ENCODE measurements at regions not wholly inside any gene's neighbourhood (a gene's known extent, or its start where the extent isn't known, plus 50 kb on each side); places are given as distances from the start of the nearest gene placed in this dataset.

DNA sequence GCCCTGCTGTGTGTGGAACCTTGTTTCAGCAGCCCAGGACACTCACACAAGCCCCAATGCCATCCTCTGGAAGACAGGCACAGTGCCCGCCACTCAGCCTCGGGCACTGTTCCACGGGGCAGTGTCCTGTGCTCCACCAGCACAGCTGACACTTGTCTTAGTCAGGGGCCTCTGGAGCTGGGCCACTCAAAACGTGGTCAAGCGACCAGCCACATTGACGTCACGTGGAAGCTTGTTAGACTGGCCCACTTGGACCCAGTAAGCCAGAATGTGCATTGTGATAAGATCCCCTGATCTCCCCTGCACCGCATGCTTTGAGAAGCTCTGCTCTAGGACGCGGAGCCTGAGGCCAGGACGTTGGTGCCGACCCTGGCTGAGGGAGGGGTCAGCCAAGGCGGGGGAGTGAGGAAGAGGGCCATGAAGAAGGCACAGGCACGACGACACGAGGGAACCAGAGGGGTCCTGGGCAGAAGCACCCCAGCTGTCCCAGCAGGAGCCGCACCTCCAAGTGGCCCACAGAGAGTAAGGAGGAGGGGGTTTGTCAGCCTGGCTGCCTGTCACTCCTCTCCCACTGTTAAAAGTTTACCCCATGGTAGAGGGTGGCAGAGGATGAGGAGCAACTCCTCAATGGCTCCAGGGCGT, 64.6 kb downstream of the LINC01488 start:
- no peak for DNase-seq (ENCODE audit: low read depth in 2 of 2)

DNA sequence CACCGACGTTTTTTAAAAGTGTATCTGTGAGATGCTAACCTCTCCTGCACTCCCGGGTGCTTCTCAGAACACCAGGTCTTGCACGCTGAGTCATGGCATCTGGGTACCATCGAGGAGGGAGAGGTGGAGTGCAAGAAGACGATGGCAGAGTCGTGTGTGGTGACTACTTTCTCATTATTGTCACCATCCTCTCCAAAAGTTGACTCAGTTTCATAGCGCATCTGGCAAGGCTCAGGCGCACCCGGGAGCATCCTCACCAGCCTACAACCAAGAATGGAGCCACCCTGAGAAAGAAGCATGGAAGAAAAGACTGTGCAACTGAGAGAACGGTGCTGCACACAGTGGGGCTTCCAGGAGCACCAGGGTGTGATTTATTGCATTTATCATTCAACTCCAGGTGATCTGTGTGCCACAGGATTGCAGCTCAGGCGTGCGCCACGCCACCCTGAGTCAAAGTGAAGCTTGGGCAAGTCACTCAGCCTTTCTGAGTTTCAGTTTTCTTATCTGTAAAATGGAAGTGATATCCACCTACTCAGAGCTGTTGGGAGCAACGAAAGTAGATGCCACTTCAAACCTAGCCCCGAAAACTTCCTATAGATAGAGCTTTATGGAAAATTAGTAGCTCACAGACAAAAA, 65.4 kb downstream of the LINC01488 start:
- no peak for DNase-seq (ENCODE audit: low read depth in 2 of 2)

- no peak for DNase-seq (ENCODE audit: low read depth in 2 of 2)
These were observed 69.4 kb downstream of the LINC01488 start for GRCh38 chr11:69550846-69551245.

GRCh38 chr11:69551963-69552362, 70.5 kb downstream of the LINC01488 start:
- no peak for DNase-seq (ENCODE audit: low read depth in 2 of 2)

GRCh38 chr11:69552951-69553350, 71.5 kb downstream of the LINC01488 start:
- no peak for DNase-seq (ENCODE audit: low read depth in 2 of 2)

GRCh38 chr11:69553416-69554357, 72.2 kb downstream of the LINC01488 start:
- no peak for DNase-seq (ENCODE audit: low read depth in 2 of 2)

GRCh38 chr11:69554849-69555248, 73.4 kb downstream of the LINC01488 start:
- no peak for DNase-seq (ENCODE audit: low read depth in 2 of 2)

GRCh38 chr11:69557266-69557665, 75.8 kb downstream of the LINC01488 start:
- DNase-seq (ENCODE audit: low read depth in 2 of 2), result no peak

DNA sequence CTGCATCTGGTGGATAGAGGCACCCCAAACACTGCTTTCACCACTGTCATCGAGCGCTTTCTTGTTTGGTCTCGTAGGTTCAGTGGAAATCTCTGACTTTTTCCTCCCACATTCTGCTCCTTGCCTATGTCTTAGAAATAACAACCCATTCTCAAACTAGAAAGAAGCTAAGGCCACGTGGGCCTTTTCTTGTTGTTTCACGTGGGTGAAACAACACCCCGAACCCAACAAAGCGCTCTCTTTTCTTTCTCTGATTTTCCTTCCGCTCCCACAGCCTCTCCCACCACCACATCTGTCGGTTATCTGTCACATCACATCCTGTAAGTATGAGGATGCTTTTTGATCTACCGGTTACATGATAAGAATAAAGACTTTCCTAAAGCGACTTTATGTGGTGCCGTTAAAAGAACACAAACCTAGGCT, 77.1 kb downstream of the LINC01488 start:
- peak; percentile 7 to 32 for DNase-seq (ENCODE audit: low read depth in 2 of 2)

DNA sequence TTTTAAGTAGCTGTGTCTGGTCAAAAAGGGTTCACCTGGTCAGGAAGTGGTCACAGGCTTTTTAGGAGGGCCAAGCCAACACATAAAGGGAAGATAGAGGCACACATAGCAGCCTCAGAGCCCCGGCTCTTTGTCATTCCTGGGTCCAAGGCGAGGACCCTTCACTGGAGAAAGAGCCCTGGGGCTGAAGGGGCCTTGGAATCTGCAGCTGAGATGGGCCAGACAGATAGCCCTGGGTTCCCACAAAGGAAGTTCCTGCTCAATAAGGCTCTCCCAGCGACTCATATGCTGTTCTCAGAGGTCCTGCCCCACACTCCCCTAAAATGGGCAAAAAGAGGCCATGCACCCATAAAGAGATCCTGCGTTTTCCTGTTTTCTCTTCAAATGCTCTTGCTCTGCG, 77.7 kb downstream of the LINC01488 start:
- no peak for DNase-seq (ENCODE audit: low read depth in 2 of 2)

DNA sequence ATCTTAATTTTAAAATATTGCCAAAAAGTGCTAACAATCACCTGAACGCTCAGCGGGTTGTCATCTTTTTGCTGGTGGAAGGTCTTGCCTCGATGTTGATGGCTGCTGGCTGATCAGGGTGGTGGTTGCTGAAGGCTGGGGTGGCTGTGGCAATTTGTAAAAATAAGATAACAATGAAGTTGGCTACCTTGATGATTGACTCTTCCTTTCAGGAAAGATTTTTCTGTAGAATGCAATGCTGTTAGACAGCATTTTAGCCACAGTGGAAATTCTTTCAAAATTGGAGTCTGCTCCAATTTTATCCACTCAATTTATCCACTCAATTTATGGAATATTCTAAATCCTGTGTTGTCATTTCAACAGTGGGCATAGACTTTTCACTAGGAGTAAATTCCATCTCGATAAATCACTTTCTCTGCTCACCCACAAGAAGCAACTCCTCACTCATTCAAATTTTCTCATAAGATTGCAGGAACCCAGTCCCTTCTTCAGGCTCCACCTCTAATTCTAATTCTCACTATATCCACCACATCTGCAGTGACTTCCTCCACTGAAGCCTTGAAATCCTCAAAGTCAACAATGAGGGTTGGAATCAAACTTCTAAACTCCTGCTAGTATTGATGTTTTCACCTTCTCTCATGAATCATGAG, 78.8 kb downstream of the LINC01488 start:
- no peak for DNase-seq (ENCODE audit: low read depth in 2 of 2)

GRCh38 chr11:69562302-69562701, 78.7 kb upstream of the CCND1 start:
- no peak for DNase-seq (ENCODE audit: low read depth in 2 of 2)

DNA sequence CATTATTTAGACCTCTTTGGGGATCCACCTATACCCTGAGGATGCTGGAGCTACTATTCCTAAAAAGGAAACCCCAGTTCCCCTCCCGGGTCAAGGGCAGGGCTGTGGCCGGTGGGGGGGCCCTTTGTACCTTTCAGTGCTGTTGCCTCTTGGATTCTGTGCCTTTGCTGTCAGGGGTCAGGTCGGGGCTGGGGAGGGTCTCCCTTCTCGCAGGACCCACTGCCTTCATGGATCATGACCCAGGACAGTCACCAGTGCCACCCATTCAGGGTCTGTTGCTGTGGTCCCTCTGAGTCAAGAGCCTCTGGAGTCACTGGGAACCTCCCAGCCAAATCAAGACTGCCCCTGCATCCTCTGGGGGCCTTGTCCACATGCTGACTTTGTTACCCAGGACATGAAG, 78.1 kb upstream of the CCND1 start:
- DNase-seq (ENCODE audit: low read depth in 2 of 2), result no peak

DNA sequence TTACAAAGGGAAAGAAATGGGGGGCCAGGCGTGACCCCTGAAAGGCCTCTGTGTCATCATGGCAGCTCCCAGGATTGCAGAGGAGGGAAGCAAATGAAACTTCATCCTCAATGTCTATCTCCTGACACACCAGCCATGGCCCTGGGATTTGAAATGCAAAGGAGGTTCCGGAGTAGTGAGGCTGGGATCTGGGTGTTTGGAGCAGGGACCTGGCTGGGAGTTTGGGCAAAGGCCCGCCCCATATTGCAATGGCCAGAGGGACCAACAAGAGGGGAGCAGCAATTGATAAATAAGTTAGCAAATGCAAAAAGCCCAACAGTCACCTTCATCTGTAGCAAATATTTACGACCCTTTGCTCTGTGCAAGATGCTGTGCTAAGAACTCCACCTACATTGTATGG, 77.7 kb upstream of the CCND1 start:
- DNase-seq (ENCODE audit: low read depth in 2 of 2), result no peak

DNA sequence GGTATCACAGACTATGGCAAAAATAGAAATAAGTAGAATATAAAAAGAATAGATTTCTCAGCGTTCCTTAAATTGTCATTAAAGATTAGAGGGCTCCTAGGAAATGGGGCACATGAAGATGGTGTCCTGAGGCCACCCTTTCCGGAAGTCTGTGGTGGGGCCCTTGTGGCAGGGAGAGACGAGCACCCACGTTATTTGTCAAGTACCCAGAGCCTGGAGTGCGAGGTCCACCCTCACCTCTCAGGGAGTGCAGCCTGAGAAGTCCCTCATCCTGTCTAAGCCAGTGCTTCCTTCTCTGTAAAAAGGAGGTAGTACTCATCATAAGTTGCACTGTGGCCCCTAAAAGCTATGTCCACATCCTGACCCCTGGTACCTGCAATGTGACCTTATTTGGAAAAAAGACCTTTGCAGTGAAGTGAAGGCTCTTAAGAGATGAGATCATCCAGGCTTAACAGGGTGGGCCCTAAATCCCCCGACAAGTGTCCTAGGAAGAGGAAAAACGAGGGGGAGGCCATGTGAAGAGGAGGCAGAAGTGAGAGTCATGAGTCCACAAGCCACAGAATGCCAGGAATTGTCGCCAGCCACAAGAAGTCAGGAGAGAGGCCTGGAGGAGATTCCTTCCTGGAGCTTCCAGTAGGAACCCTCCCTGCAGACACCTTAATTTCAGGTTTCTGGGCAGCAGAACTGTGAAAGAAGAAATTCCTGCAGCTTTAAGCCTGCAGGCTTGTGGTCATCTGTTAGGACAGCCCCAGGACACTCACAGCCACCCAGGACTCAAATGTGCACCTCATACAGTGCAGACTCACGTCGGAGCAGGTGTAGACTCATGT, 76.8 kb upstream of the CCND1 start:
- no peak for DNase-seq (ENCODE audit: low read depth in 2 of 2)

- DNase-seq (ENCODE audit: low read depth in 2 of 2), result no peak
These were observed 75.0 kb upstream of the CCND1 start for GRCh38 chr11:69566001-69566400.

DNA sequence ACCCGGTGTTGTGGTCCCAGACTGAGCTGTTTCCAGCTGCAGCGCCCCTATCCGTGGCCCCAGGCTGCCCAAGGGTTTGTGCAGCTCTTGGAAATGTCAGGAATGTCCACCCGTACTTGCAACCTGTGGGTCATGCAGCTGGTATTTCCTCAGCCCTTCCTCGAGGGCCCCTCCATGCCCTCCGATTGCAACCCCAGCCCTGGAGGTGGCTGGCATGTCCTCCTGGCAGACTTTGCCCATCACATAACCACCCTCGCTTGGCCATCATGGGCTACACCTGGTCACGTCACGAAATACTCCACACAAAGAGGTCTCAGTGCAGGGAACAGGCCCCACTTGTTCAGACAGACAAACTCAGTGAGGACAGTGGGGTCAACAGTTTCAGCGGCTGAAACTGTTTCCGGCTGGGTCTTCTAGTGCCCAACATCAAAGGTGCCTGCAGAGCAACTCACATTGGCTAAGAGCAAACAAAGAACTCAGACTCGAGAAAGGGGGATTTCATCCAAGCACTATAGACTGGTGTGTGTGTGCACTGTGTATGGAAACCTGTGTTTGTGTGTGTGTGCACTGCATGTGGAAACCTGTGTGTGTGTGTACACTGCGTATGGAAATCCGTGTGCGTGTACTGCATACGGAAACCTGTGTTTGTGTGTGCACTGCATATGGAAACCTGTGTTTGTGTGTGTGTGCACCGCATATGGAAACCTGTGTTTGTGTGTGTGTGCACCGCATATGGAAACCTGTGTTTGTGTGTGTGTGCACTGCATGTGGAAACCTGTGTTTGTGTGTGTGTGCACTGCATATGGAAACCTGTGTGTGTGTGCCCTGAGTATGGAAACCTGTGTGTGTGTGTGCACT, 72.8 kb upstream of the CCND1 start:
- no peak for DNase-seq (ENCODE audit: low read depth in 2 of 2)

GRCh38 chr11:69568809-69569097, 72.2 kb upstream of the CCND1 start:
- no peak for DNase-seq (ENCODE audit: low read depth in 2 of 2)

DNA sequence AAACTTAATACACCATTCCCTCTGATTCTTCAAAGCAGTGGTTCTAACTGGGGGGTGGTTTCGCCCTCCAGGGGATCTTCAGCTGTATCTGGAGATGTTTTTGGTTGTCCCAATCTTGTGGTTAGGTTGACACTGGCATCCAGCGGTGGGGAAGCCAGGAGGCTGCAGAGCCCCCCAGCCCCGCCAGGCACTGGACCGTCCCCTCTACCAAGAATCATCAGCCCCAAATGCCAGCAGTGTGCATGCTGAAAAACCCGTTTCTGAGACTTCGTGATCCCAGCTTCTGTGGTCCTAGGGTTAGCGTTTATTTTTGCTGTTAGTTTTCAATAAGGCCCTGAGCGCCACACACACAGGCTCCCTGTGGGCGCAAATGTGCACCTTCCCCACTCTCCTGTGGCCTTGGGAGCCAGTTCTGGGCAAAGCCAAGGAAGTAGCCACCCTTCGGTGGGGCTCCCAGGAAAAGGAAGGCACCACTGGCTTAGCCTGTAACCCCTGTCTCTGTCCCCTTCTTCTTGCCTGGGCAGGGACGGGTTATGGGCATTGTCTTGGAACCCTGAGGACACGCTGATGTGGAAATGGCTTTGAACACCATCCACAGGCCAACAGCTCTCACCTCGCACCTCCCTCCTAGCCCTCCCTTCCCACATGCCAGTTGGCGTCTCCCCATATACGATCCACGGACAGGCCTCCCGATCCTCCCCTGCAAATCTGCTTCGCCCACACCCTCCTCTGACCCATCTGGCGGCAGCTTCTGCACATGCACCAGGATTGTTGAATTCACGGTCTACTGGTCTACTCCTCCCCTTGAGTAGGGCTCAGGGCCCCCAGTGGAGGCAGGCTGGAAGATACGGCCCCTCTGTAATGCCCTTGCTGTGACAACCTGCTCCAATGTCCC, 71.4 kb upstream of the CCND1 start:
- DNase-seq (ENCODE audit: low read depth in 2 of 2), result no peak

Measured in stimulated activated CD8-positive, alpha-beta memory T cell treated with anti-CD3 and anti-CD28 coated beads, Interleukin-7, amount 100 ng/mL, for 4 hours (primary cell).